ENCODE measurements at regions not wholly inside any gene's neighbourhood (a gene's known extent, or its start where the extent isn't known, plus 50 kb on each side); places are given as distances from the start of the nearest gene placed in this dataset.

DNA sequence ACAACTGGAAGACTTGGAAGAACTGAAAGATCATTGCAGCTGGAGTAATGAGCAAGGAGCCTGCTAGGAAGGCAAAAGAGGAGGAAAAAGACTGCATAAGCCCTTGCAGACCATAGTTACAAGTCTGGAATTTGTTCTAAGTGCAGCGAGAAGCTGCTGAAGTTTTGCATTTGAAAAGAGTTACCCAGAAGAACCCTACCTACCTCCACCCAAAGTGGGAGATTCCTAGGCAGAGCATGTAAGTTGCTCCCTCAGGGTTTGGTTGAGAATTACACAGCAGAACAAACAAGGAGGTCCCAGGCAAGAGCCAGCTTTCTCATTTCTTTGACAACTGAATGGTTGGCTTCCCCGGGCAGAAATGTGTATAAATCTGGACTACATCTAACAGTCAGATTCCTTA, 118.7 kb upstream of the NUDT7 start (continued):
- no peak for TF ChIP-seq POU5F1 (IDR thresholded peaks at IDR 0.05; ENCODE audit: low read depth, low read length)
- TF ChIP-seq NRF1 (IDR thresholded peaks at IDR 0.05; ENCODE audit: low read depth, low read length): no peak

All from H1 (cell line).